HG03469 (cell line): ENCODE measurements at regions not wholly inside any gene's neighbourhood (a gene's known extent, or its start where the extent isn't known, plus 50 kb on each side); places are given as distances from the start of the nearest gene placed in this dataset.

Source experiments
- ATAC-seq: cut with Tn5 transposase; IDR thresholded peaks from one replicate; pipeline ENCODE4 v1.9.1; 2021; ENCODE audit warnings: mild to moderate bottlenecking, moderate library complexity, moderate number of reproducible peaks; ENCODE audit not compliant: unreplicated experiment

GRCh38 chr2:104487366-104487765 is 366.5 kb upstream of the POU3F3 start:
- ATAC-seq: no peak

GRCh38 chr2:104493698-104494097 is 360.2 kb upstream of the POU3F3 start:
- no peak for ATAC-seq

GRCh38 chr2:104501342-104501741 is 352.6 kb upstream of the POU3F3 start:
- ATAC-seq: no peak

GRCh38 chr2:104501929-104502328 is 352.0 kb upstream of the POU3F3 start:
- ATAC-seq: no peak

GRCh38 chr2:104502901-104503300 is 351.0 kb upstream of the POU3F3 start:
- no peak for ATAC-seq

- no peak for ATAC-seq
Observed at GRCh38 chr2:104504331-104505073, 349.4 kb upstream of the POU3F3 start.

- no peak for ATAC-seq
Observed at GRCh38 chr2:104518256-104518655, 335.7 kb upstream of the POU3F3 start.

GRCh38 chr2:104521247-104521646 is 332.7 kb upstream of the POU3F3 start:
- ATAC-seq: no peak

- ATAC-seq: no peak
Observed at GRCh38 chr2:104523921-104524320, 330.0 kb upstream of the POU3F3 start.

- ATAC-seq: no peak
Observed at GRCh38 chr2:104528101-104528500, 325.8 kb upstream of the POU3F3 start.

- no peak for ATAC-seq
Observed at GRCh38 chr2:104531122-104531521, 322.8 kb upstream of the POU3F3 start.

GRCh38 chr2:104537116-104537515 is 316.8 kb upstream of the POU3F3 start:
- ATAC-seq: no peak

GRCh38 chr2:104538077-104538476 is 315.8 kb upstream of the POU3F3 start:
- no peak for ATAC-seq

- ATAC-seq: peak; percentile 38
Observed at GRCh38 chr2:104539649-104540048, 314.3 kb upstream of the POU3F3 start.

- no peak for ATAC-seq
Observed at GRCh38 chr2:104545055-104545454, 308.9 kb upstream of the POU3F3 start.

- no peak for ATAC-seq
Observed at GRCh38 chr2:104546537-104546936, 307.4 kb upstream of the POU3F3 start.

GRCh38 chr2:104547221-104547620 is 306.7 kb upstream of the POU3F3 start:
- ATAC-seq: no peak

- ATAC-seq: no peak
Observed at GRCh38 chr2:104561251-104561650, 292.7 kb upstream of the POU3F3 start.

GRCh38 chr2:104562537-104562936 is 291.4 kb upstream of the POU3F3 start:
- no peak for ATAC-seq

- ATAC-seq: no peak
Observed at GRCh38 chr2:104563398-104563996, 290.4 kb upstream of the POU3F3 start.

- ATAC-seq: no peak
Observed at GRCh38 chr2:104568247-104568646, 285.7 kb upstream of the POU3F3 start.

GRCh38 chr2:104570259-104570658 is 283.7 kb upstream of the POU3F3 start:
- no peak for ATAC-seq

- ATAC-seq: no peak
Observed at GRCh38 chr2:104572834-104573233, 281.1 kb upstream of the POU3F3 start.
